Occipital lobe (tissue), 1 donor: ENCODE measurements at regions not wholly inside any gene's neighbourhood (a gene's known extent, or its start where the extent isn't known, plus 50 kb on each side); places are given as distances from the start of the nearest gene placed in this dataset.
A peak's percentile ranks its signal among the peaks of the same experiment; 100 is the strongest.

Experiments
- DNase-seq: peaks from one replicate; lab custom pipeline; 2025; lab: John Stamatoyannopoulos, UW

DNA sequence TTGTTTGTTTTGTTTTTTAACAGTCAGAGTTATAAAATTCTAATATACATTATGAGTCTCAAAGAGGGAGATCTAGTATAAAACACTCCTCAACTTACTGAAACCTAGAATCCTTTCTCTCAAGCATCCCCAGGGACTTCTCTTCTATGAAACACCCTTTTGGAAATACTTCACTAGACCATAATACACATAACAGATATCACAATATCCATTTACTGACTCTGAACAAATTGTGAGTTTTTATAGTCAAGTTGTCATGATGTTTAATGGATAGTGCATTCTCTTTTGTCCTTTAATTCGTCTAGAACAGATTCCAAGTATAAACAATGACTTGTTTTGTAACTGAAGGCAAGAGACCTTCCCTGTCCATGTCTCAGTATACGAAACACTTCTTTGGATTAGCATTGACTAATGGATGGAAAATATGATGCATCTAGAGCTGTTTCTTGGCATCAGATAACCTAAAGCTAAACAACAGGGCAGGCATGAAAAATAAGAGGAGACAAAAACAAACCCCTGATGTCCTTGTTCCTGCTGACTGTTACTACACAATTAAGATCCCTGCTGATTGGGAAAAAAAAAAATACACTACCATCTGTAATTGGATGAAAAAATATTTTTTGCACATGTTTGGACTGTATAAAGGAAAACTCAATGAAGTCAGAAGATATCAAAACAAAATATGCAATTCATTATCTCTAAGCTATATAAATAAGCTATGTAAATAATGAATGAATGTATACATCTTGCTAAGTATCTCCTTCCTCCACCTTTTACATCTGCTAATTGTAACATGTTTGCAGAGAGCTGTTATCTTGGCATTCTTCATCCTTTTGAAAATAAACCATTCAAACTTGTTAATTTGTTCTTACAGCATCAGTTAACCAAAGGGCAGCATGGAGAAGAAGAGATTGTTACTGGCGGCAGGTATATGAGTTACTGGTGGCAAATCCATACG, 214.2 kb downstream of the LACC1 start:
- DNase-seq = no peak

DNA sequence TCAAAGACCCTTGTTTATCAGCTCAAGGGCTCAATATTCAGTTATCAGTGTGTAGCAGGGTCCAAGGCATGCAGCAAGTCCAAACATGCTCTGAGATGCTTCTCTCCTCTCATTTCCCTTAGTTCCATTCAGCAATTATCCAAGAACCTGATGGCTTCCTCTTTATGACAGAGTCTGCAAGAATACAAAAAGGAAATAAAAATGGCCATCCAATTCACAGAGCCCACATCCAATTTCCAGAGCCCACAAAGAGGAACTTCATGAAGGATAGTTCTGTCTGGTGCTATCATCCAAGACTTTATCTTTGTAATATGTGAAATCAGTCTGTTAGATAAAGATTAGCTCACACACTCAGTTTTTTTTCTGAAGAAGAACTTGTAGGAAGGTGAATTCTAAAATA, 217.2 kb downstream of the LACC1 start:
- no peak for DNase-seq

DNA sequence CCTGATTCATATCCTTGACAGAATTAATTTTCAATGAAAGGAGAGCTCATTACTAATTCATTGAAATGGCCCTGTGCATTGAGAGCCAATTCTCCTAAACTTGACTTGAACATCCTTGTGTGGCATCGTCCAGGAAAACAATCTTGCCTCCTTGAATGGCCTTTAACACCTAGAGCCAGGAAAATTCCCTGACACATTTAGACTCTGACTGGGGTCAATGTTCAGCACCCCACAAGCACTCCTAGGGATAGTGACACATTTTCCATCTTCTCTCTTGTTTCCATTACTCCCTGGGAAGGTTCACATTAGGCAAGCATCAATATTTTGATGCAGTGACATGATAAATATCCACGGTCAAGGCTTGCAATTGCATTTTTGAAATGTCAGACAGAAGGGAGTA, 218.9 kb downstream of the LACC1 start:
- no peak for DNase-seq

DNA sequence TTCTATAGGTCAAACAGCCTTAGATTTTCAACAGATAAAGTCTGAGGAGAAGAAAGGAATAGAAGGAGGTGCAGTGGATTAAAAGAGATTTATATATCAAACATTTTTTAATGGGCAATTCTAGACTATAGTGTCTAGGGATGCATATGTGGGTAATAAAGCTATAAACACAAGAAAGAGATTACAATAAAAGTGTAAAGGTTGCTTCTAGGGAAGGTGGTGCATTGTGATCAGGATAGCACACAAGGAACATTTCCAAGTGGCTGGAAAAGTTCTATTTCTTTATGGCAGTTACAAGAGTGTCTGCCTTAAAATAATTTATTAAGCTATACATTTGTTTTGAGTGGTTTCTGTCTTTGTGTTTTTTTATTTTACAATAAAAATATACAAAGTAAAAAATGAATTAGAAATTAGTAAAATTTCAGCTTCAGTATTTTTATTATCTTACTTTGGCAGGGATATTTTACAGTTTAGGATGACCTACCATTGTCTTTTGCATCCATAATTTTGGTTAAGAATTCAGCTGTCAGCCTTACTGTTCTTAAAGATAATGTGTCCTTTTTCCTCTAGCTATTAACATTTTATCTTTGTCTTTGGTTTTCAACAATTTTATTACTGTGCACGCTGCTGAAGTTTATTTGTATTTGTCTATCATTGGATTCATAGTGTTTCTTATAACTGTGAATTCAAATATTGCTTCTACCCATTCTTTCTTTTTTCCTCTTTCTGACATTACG, 221.8 kb downstream of the LACC1 start:
- no peak for DNase-seq

DNA sequence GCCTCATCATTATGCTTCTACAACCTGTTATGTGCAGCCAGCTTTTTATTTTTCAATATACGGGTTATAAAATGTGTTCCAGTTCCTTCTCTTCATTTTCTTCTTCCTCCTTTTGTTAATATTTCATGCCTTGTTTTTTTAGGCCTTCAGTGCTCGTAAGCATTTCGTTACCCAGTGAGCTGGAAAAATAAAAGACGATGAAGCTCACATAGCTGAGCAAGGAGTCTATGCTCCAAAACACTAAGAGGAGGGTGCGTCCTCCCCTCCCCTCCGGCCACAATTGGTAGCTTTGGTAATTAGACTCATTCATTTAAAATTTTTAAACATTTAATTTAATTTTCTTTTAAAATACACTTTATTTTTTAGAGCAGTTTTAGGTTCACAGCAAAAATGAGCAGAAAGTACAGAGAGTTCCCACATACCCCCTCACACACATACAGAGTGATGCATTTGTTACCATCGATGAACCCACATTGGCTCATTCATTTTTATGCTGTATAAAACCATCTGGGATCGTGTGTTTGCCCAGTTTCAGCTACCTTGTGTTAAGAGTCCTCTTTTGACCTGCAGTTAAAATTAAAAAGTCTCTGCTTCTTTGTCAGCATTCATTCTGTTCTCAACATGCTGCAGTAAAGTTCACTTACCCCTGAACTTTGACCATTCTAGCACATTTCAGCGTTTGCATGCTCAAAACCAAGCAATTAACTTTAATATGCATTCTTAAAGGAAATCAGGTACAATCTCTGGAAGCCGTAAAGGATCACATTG, 223.9 kb downstream of the LACC1 start:
- DNase-seq = no peak

DNA sequence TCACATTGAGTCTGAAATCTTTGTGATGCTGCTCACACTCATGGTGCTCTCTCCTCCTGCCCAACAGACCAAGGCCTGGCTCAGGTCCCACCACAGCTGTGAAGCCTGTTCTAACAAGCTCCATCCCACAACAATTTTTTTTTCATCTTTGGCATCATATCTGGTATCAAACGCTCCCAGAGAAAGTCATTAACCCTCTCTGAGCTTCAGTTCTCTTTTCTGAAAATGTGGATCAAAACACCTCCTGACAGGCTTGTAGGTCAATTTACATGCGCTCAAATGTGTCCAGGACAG, 224.4 kb downstream of the LACC1 start:
- peak; percentile 34 for DNase-seq

DNA sequence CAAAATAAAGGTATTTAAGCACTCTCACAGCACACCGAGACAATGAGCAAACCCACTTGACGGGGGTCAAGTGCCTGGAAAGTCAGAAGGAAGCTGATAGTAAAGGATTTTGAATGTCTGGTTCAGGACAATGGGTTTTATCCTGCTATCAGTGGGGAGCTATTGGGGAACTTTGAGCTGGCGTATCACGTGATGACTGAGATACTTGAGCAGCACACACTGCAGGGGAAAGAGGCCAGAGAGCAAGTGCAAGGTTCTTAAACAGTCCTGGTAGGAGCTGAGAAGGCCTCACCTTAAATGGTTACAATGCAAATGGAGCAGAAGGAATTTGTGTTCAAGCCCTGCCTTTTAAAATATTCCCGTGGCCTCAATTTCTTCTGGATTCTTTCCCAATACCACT, 225.3 kb downstream of the LACC1 start:
- DNase-seq = no peak

DNA sequence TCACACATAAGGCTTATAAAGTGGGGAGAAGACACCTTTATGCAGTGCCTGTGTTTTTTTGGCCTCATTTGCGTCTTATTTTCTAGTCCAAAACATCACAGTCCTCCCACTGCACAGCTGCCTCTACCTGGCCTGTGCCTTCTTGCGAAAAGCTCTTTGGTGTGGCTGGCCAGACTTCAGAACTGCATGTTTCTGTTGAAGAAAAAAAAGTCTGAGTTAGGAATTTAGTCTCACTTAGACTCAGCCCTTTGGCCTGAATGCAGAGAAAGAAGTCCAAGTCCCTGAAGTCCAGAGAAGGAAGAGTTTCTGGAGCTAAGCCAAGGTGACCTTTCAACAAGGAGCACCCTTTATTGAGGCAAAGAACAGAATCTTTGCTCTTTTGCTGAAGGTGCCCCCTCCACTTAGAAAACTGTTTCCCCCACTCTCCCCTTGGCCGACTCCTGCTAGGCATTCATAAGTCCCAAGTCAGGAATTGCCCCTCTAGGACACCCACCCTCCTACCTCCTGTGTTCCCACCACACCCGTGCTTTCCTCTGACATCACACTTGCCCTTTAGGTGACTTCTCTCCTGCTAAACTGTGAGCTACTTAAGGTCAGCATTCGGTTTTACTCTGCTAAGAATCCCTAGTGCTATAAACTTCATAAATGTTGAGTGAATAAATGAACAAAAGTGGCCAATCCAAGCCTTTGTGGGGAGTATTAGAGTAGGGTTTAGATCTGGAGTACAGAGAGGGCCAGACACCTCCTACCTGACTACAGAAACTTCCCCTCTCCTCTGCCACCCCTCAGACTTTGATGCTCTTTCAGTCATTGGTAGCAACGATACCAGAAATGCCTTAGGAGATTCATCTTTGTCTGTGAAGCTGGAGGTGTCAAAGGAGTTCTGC, 226.8 kb downstream of the LACC1 start:
- peak; percentile 33 for DNase-seq

DNA sequence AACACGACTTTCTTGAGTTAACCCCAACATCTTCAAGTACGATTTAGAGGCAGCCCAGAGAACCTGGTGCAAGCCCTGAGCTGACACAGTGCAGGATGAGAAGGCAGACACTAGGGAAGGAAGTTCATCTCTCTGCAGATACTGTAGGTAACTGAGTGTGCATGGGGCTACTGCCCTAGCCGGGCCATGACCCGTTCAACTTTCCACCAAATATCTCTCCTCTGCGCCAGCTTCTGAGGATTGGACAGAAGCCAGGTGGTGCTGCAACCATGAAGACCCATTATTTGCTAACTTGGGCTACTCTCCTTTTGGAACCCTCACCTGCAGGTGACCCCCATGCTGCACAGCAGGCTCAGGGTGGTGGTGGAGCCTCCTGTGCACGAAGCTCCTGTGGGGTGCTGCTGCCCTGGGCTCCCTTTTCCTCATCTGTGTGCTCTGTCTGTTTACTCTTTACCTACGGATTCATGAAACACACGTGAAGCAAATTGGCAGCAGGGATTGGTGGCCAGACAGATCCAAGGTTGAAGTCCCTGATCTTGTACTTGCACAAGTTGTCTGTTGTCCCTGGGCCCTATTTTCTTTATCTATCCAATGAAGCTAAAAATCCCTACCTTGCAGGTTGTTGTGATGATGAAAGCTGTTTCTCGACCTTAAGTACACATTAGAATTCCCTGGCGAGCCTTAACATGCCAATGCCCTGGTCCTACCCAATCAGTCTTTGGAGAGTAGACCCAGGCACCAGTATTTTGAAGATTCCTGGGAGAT, 227.8 kb downstream of the LACC1 start:
- DNase-seq = no peak

DNA sequence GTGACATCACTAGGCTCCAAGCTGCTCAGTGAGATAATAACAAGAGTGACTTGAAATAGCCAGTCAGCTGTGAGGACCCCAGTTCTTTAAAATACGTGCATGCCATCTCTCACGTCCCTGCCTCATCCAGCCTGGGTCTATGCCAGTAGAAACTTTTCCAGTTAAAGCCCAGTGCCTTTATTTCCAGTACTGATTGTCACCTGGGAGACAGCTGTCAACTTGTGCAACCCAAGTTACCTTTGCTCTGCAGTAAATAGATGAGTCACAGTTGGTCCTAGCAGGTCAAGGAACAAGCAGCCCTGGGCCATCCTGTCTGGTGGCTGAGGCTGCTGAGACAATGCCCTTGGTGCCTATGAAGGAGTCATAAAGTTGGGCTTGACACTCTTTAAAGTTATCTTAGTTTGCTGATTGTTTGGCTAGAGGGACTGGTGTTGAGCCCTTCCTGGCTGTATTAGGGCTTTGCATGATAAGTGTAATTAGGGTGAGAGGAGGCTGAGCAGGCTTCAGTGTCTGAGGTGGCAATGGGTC, 228.7 kb downstream of the LACC1 start:
- no peak for DNase-seq

DNA sequence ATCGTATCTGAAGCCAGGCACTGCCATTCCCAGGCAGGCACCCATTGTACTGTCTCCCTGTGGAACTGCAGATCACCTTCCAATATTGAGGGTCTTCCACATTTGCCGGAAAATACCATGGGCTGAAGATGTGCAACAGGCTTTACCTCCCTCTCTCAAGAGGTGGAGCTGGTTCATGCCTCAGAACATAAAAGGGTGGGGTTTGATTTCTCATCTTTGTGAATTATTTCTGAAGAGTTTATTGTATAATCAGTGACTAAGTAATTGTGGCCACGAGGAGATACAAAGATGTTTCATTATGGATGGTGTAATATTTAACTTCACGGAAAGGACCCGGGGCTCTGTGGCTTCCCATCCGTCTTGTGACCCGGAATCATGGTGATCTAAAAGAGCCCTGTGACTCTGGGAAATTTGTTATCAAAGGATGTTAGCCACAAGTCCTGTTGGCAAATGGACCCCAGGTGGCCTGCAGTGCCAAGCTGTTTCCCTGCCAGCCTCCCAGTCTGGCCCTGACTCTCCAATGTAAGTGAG, 230.5 kb downstream of the LACC1 start:
- no peak for DNase-seq

DNA sequence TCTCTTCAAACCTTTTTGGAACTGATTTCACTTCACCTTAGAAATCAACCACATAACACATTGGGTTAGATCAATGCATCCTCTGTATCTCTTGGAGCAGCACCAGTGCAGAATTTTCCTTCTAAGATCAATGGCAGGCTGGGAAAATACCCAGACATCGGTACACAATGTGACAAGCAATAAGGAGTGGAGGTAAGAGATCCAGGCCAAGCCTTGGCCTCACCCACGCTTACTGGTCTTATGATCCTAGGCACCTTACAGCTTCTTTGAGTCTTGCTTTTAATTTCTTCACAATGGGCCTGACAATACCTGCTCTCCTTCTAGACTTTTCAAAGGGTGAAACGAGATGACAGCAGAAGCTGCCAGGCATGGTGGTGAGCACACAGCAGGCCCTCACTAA, 232.0 kb downstream of the LACC1 start:
- DNase-seq = no peak

DNA sequence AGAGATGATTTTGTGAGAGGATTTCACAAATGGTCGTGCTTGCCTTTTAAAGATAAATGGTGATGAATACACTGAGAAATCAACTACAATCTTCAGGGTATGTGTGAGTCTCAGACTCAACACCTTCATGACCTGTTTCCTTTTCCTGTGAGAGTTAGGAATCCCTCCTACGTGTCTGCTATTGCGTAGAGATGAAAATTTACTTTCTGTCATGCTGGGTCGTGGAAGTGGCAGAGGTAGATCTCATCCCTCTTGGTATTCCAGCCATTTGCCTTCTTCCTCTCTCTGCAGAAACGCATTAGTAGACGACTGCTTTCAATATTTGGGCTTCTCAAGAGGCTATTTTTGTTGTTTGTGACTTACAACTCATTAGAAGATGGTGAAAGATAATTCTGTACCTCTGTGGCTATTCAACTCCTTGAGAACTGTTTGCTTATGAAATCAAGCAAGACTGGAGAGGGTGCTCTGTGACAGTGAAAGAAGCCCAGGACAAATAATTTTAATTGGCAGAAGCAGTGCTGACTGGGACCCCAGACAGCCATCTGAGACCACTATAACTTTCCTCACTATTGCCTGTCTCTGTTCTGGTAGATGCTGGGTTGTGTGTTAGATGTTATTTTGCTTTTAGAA, 233.1 kb downstream of the LACC1 start:
- DNase-seq = no peak

DNA sequence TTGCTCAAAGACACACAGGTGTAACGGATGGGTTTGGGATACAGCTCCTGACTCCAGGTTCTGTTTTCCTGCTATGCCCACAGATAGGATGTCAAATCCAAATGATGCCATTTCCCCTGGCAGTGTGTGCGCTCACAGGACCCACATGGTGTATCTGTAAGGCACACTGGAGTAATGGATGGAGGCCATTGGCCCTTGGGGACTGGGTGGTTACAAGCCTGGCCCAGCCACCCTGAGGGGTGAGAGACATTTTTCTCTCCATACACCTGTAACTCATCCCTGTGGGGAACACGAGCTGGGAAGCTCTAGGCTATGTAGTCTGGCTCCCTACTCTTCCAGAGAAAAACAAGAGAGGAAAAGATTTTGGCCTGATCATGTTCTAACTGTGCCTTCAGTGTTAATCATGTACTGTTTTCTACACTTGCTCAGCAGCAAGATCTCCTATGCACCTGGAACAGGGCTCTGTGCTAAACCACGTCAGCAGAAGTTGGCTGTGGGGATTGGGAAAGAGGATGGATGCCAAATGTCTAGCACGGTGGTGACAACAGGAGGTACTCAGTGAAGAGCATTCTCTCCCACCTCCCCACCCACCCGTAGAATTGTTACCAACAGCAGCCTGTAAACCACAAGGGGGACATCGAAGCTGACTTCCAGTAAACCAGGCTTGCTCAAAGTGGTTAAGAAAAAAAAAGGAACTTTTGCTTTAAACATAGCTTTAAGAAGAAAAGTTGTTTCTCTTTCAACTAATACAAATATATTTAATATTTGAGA, 237.0 kb downstream of the LACC1 start:
- DNase-seq = no peak

DNA sequence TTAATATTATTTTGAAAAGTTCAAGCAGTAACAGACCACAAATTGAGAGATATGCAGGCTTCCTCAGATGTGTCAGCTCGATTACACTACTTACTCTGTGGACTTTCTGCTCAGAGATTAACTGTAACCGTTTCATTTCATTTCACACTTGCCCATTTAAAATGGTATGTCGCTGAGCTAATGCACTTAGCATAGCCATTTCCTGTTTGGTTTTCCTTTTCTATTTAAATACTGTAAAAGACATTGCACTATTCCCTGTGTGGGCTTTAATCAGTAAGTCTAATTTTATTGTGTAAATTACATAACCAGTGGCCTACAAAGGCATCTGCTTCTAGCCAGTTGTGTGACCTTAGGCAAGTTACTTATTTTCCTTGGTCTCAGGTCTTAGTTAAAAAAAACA, 237.6 kb downstream of the LACC1 start:
- no peak for DNase-seq

DNA sequence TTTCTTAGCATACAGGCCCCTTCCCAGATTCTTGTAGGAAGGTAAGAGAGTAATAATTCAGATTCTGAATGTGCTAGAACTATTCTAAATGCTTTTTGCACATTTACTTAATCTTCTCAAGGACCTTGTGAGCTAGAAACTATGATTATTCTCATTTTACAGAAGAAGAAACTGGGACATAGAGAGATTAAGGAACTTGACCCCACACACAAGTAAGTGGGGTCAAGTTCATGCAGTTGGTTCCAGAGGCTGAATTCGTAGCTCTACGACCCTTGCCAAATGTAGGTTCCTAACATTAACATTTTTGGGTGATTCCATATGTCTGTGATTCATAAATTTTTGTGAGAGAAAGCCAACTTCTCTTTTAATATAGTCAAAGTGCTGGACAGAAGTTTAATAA, 238.1 kb downstream of the LACC1 start:
- DNase-seq = no peak

DNA sequence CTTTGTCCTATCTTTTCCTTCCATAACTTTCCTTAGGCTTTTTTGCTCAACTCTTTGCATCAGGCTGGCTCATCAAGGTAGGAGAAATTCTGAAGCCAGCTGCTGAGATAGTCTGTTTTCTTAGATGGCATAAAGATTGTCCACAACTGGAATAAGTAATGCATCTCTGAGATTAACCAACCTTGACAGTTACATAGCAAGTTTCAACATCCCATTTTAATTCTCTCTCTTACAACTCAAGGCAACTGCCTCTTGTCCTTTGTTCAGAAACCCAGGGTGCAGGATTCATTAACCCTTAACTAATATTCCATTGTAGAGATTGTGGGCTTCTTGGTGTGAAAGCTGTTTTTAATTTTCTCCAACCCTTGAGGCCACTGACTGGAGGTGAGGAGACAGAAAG, 239.2 kb downstream of the LACC1 start:
- no peak for DNase-seq

DNA sequence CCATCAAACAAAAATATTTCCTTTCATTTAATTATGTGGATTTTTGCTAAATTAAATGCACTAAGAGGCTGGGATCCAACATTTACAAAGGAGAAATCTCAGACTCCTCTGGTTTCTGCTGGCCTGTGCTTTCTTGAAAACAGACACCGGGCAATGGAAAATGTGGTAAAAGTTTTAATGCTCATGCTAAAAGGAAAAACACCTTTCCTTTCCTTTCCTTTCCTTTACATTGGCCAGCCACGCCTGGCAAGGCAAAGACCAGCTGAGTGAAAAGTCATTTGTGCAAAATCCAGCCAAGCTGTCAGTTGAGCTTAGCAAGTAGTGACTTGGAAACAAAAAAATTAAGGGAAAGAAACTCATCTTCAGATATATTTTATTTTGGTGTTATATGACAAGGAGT, 240.3 kb downstream of the LACC1 start:
- no peak for DNase-seq
